ENCODE measurements at regions not wholly inside any gene's neighbourhood (a gene's known extent, or its start where the extent isn't known, plus 50 kb on each side); places are given as distances from the start of the nearest gene placed in this dataset.

GRCh38 chr5:58201922-58202648 lies 257.8 kb downstream of the PLK2 start:
- Histone ChIP-seq H2AFZ (ENCODE audit: low read length) (no peak overlapping the region), H4K20me1 (ENCODE audit: insufficient read depth, low read length) (no peaks in the 10 kb centered on the region), H3K36me3 (ENCODE audit: insufficient read depth, low read length) (no peaks in the 10 kb centered on the region), H3K79me2 (ENCODE audit: insufficient read depth, low read length) (no peaks in the 10 kb centered on the region), H3K27ac (ENCODE audit: low read depth, low read length, poor library complexity, severe bottlenecking) (no peak overlapping the region), H3K27me3 (ENCODE audit: insufficient read depth, low read length) (no peaks in the 10 kb centered on the region), H3K4me1 (ENCODE audit: insufficient read depth, low read length, severe bottlenecking) (no peaks in the 10 kb centered on the region), H3K9me2 (ENCODE audit: low read depth, low read length) (no peaks in the 10 kb centered on the region), H3K9ac (ENCODE audit: low read length) (no peak overlapping the region), H3F3A (ENCODE audit: insufficient read depth, low read length) (no peaks in the 10 kb centered on the region), H3K9me3 (ENCODE audit: low read length) (no peaks in the 10 kb centered on the region), H3K4me3 (ENCODE audit: low read depth, low read length, poor library complexity, severe bottlenecking) (no peak overlapping the region), H3K4me2 (ENCODE audit: low read length) (no peak overlapping the region)
- TF ChIP-seq EZH2 (IDR thresholded peaks at IDR 0.05; ENCODE audit: borderline replicate concordance, low read length) = no peak
- TF ChIP-seq, protein P1, sequence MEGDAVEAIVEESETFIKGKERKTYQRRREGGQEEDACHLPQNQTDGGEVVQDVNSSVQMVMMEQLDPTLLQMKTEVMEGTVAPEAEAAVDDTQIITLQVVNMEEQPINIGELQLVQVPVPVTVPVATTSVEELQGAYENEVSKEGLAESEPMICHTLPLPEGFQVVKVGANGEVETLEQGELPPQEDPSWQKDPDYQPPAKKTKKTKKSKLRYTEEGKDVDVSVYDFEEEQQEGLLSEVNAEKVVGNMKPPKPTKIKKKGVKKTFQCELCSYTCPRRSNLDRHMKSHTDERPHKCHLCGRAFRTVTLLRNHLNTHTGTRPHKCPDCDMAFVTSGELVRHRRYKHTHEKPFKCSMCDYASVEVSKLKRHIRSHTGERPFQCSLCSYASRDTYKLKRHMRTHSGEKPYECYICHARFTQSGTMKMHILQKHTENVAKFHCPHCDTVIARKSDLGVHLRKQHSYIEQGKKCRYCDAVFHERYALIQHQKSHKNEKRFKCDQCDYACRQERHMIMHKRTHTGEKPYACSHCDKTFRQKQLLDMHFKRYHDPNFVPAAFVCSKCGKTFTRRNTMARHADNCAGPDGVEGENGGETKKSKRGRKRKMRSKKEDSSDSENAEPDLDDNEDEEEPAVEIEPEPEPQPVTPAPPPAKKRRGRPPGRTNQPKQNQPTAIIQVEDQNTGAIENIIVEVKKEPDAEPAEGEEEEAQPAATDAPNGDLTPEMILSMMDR (IDR thresholded peaks at IDR 0.05; ENCODE audit: low read length) = no peak

DNA sequence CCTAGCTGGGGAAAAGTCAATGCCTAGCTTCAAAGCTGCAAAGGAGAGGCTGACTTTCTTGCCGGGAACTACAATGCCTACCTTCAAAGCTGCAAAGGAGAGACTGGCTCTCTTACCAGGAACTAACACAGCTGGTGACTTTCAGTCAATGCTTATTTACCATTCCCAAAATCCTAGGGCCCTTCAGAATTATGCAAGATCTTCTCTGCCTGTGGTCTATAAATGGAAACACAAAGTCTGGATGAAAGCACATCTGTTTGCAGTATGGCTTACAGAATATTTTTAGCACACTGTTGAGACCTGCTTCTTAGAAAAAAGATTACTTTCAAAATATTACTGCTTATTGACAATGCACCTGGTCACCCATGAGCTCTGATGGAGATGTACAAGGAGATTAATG lies 259.4 kb downstream of the PLK2 start:
- Histone ChIP-seq H3K9me3 (ENCODE audit: low read length) (no peaks in the 10 kb centered on the region), H3K36me3 (ENCODE audit: insufficient read depth, low read length) (no peaks in the 10 kb centered on the region), H3K27me3 (ENCODE audit: insufficient read depth, low read length) (no peaks in the 10 kb centered on the region), H3K27ac (ENCODE audit: low read depth, low read length, poor library complexity, severe bottlenecking) (no peak overlapping the region), H3K9ac (ENCODE audit: low read length) (no peak overlapping the region), H3K79me2 (ENCODE audit: insufficient read depth, low read length) (no peaks in the 10 kb centered on the region), H4K20me1 (ENCODE audit: insufficient read depth, low read length) (no peaks in the 10 kb centered on the region), H3K9me2 (ENCODE audit: low read depth, low read length) (no peaks in the 10 kb centered on the region), H3F3A (ENCODE audit: insufficient read depth, low read length) (no peaks in the 10 kb centered on the region), H3K4me3 (ENCODE audit: low read depth, low read length, poor library complexity, severe bottlenecking) (no peak overlapping the region), H3K4me2 (ENCODE audit: low read length) (no peak overlapping the region), H2AFZ (ENCODE audit: low read length) (no peak overlapping the region), H3K4me1 (ENCODE audit: insufficient read depth, low read length, severe bottlenecking) (no peaks in the 10 kb centered on the region)
- TF ChIP-seq, protein P1 (IDR thresholded peaks at IDR 0.05; ENCODE audit: low read length) = no peak
- no peak for TF ChIP-seq EZH2 (IDR thresholded peaks at IDR 0.05; ENCODE audit: borderline replicate concordance, low read length)

DNA sequence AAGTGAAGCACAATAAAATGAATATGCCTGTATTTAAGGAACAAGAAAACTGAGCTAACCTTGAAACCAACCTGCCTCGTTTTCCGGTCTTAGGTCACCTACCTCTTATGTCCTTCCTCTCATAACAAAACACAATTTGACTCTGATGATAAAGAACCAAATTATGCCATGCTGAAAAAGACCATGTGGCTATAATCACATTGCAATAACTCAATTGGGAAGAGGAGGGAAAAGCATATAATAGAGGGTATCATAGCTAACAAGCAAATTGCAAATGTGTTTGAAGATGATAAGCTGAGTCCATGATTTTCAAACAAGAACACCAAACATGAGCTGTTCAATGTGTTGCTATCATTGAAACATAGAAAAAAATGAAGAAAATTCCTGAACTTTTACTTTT lies 260.8 kb downstream of the PLK2 start:
- no peak overlapping the region for H3K9ac ChIP-seq (ENCODE audit: low read length)
- H4K20me1 ChIP-seq (ENCODE audit: insufficient read depth, low read length) = no peaks in the 10 kb centered on the region

More for the DNA sequence above, 260.8 kb downstream of the PLK2 start:
- H3K79me2 ChIP-seq (ENCODE audit: insufficient read depth, low read length) = no peaks in the 10 kb centered on the region
- H3K27ac ChIP-seq (ENCODE audit: low read depth, low read length, poor library complexity, severe bottlenecking) = no peak overlapping the region
- no peaks in the 10 kb centered on the region for H3F3A ChIP-seq (ENCODE audit: insufficient read depth, low read length)
- H3K4me2 ChIP-seq (ENCODE audit: low read length) = no peak overlapping the region
- no peak overlapping the region for H3K4me3 ChIP-seq (ENCODE audit: low read depth, low read length, poor library complexity, severe bottlenecking)
- H3K36me3 ChIP-seq (ENCODE audit: insufficient read depth, low read length) = no peaks in the 10 kb centered on the region
- no peaks in the 10 kb centered on the region for H3K4me1 ChIP-seq (ENCODE audit: insufficient read depth, low read length, severe bottlenecking)
- H3K9me2 ChIP-seq (ENCODE audit: low read depth, low read length) = no peaks in the 10 kb centered on the region
- no peak overlapping the region for H2AFZ ChIP-seq (ENCODE audit: low read length)
- H3K27me3 ChIP-seq (ENCODE audit: insufficient read depth, low read length) = no peaks in the 10 kb centered on the region
- no peaks in the 10 kb centered on the region for H3K9me3 ChIP-seq (ENCODE audit: low read length)
- TF ChIP-seq EZH2 (IDR thresholded peaks at IDR 0.05; ENCODE audit: borderline replicate concordance, low read length) = no peak
- TF ChIP-seq, protein P1 (IDR thresholded peaks at IDR 0.05; ENCODE audit: low read length) = no peak
